Gastroesophageal sphincter (tissue), 4 donors: ENCODE measurements at regions not wholly inside any gene's neighbourhood (a gene's known extent, or its start where the extent isn't known, plus 50 kb on each side); places are given as distances from the start of the nearest gene placed in this dataset.
A peak's percentile ranks its signal among the peaks of the same experiment; 100 is the strongest.
"Not testable (repeated sequence)": the region's sequence is repeated elsewhere in the genome, so short reads cannot be mapped to it uniquely, and the experiment has no call there.

Experiments used
- ATAC-seq: fragments of 150-250 bp; one replicate; pipeline ENCODE4 v1.9.1; 2016; ENCODE audit warnings: mild to moderate bottlenecking, moderate library complexity
- H3K27ac ChIP-seq, 4 donors: fragments of 200-600 bp; sonication (generic) in 3 of 4; 1 replicate in 3 of 4; 2 replicates in 1 of 4; pipeline ENCODE4 v1.5.1; 2016 to 2019
- H3K27me3 ChIP-seq: fragments of 200-600 bp; sonication (generic); one replicate; pipeline ENCODE4 v1.5.1; 2019
- H3K36me3 ChIP-seq, 2 donors: fragments of 200-600 bp; sonication (generic); one replicate each; pipeline ENCODE4 v1.5.1; 2019; ENCODE audit warnings: control low read depth in 1 of 2
- H3K4me1 ChIP-seq, 3 donors: fragments of 200-600 bp; sonication (generic); 1 replicate in 2 of 3; 2 replicates in 1 of 3; pipeline ENCODE4 v1.5.1; 2016 to 2019; ENCODE audit warnings: control low read depth in 2 of 3
- H3K4me3 ChIP-seq, 2 donors: fragments of 200-600 bp; sonication (generic); one replicate each; pipeline ENCODE4 v1.5.1; 2019; ENCODE audit warnings: mild to moderate bottlenecking in 1 of 2, moderate library complexity in 1 of 2
- H3K9me3 ChIP-seq, 3 donors: fragments of 200-600 bp; sonication (generic); one replicate each; pipeline ENCODE4 v1.5.1; 2017 to 2019; ENCODE audit warnings: control low read depth in 2 of 3
- CTCF ChIP-seq, 4 experiments: fragments of 200-600 bp in 2 of 4; fragments of 450-650 bp in 2 of 4; sonication (generic) in 1 of 4; IDR thresholded peaks; one replicate each; pipeline ENCODE4 v1.5.1; 2017 to 2019; ENCODE audit warnings: antibody characterized with exemption in 4 of 4, mild to moderate bottlenecking in 2 of 4, moderate library complexity in 2 of 4
- WGBS, 2 donors: methylation state at CpG; one replicate each; pipeline ENCODE4 v1.1.5; 2018; ENCODE audit warnings: low coverage in 1 of 2; 5-methylcytosine and 5-hydroxymethylcytosine counted together

GRCh38 chr16:15224651-15225050, 130.6 kb upstream of the RRN3 start:
- H3K9me3 ChIP-seq, H3K27me3 ChIP-seq, H3K27ac ChIP-seq, ATAC-seq, H3K4me1 ChIP-seq, H3K36me3 ChIP-seq, H3K4me3 ChIP-seq: not testable (repeated sequence)
- WGBS, 2 donors, result no CpG with 5 or more reads among the region's 1 CpG

- not testable (repeated sequence) for H3K36me3 ChIP-seq, H3K9me3 ChIP-seq, H3K27ac ChIP-seq, H3K27me3 ChIP-seq, H3K4me3 ChIP-seq, H3K4me1 ChIP-seq, ATAC-seq
- no CpG with 5 or more reads among the region's 4 CpGs for WGBS, 2 donors
Observed at GRCh38 chr16:15223398-15223797, 129.3 kb upstream of the RRN3 start.

GRCh38 chr16:15219679-15220615, 125.9 kb upstream of the RRN3 start:
- not testable (repeated sequence) for H3K4me1 ChIP-seq, H3K36me3 ChIP-seq, H3K9me3 ChIP-seq, H3K4me3 ChIP-seq, H3K27me3 ChIP-seq, H3K27ac ChIP-seq
- ATAC-seq, result peak; percentile 72
- 0 to 2% methylated on average over 4 of the region's 19 CpGs for WGBS, 2 donors
- TF ChIP-seq CTCF (IDR thresholded peaks at IDR 0.05), result peak; percentile 16 to 72 (median 52)

- ATAC-seq, result peak; percentile 28
- 67 to 83% methylated on average over 1 to 2 of the region's 9 CpGs for WGBS, 2 donors
- not testable (repeated sequence) for H3K4me3 ChIP-seq, H3K36me3 ChIP-seq, H3K4me1 ChIP-seq, H3K27me3 ChIP-seq, H3K27ac ChIP-seq, H3K9me3 ChIP-seq
Observed at GRCh38 chr16:15218856-15219500, 124.9 kb upstream of the RRN3 start.

- not testable (repeated sequence) for H3K9me3 ChIP-seq, H3K27me3 ChIP-seq, H3K4me1 ChIP-seq, H3K27ac ChIP-seq, H3K4me3 ChIP-seq, H3K36me3 ChIP-seq
- WGBS, 2 donors, result 87% methylated on average over 3 of the region's 10 CpGs; no CpG with 5 or more reads in 1 of the 2 donors
- peak; percentile 70 for ATAC-seq
Observed at GRCh38 chr16:15207202-15207981, 113.3 kb upstream of the RRN3 start.

GRCh38 chr16:15206439-15206838, 112.4 kb upstream of the RRN3 start:
- not testable (repeated sequence) for H3K4me3 ChIP-seq, H3K4me1 ChIP-seq, H3K27me3 ChIP-seq, H3K36me3 ChIP-seq, H3K9me3 ChIP-seq, H3K27ac ChIP-seq
- 10% methylated on average over 2 of the region's 9 CpGs; no CpG with 5 or more reads in 1 of the 2 donors for WGBS, 2 donors
- ATAC-seq, result peak; percentile 67

GRCh38 chr16:15205939-15206338, 111.9 kb upstream of the RRN3 start:
- WGBS, 2 donors, result 92% methylated on average over 3 of the region's 5 CpGs; no CpG with 5 or more reads in 1 of the 2 donors
- H3K27me3 ChIP-seq, H3K4me3 ChIP-seq, H3K4me1 ChIP-seq, ATAC-seq, H3K9me3 ChIP-seq, H3K27ac ChIP-seq, H3K36me3 ChIP-seq: not testable (repeated sequence)

GRCh38 chr16:15204571-15204970, 110.5 kb upstream of the RRN3 start:
- WGBS, 2 donors, result no CpG with 5 or more reads among the region's 5 CpGs
- H3K27ac ChIP-seq, ATAC-seq: not testable (repeated sequence)

GRCh38 chr16:15192813-15193212, 98.7 kb upstream of the RRN3 start:
- H3K27me3 ChIP-seq, H3K36me3 ChIP-seq, H3K9me3 ChIP-seq, H3K4me1 ChIP-seq, ATAC-seq, H3K27ac ChIP-seq, H3K4me3 ChIP-seq: not testable (repeated sequence)
- 79 to 83% methylated on average over 1 of the region's 2 CpGs for WGBS, 2 donors

More at GRCh38 chr16:15204571-15204970, 110.5 kb upstream of the RRN3 start:
- not testable (repeated sequence) for H3K36me3 ChIP-seq, H3K4me1 ChIP-seq, H3K9me3 ChIP-seq, H3K4me3 ChIP-seq, H3K27me3 ChIP-seq

- not testable (repeated sequence) for ATAC-seq, H3K36me3 ChIP-seq, H3K4me3 ChIP-seq, H3K27me3 ChIP-seq, H3K4me1 ChIP-seq, H3K9me3 ChIP-seq, H3K27ac ChIP-seq
- no CpG with 5 or more reads among the region's 2 CpGs for WGBS, 2 donors
Observed at GRCh38 chr16:15192197-15192596, 98.1 kb upstream of the RRN3 start.

GRCh38 chr16:15189478-15189877, 95.4 kb upstream of the RRN3 start:
- WGBS, 2 donors, result no CpG with 5 or more reads among the region's 2 CpGs
- not testable (repeated sequence) for H3K9me3 ChIP-seq, H3K4me1 ChIP-seq, H3K4me3 ChIP-seq, H3K27me3 ChIP-seq, H3K36me3 ChIP-seq, ATAC-seq, H3K27ac ChIP-seq
